Coronary artery (tissue), 2 donors: ENCODE measurements at regions not wholly inside any gene's neighbourhood (a gene's known extent, or its start where the extent isn't known, plus 50 kb on each side); places are given as distances from the start of the nearest gene placed in this dataset.

Experiments used
- DNase-seq: peaks from one replicate; pipeline ENCODE4 v3.0.0-alpha.2; 2017; ENCODE audit warnings: low spot score
- H3K27ac ChIP-seq, 2 donors: fragments of 200-600 bp; sonication (generic); one replicate each; pipeline ENCODE4 v1.5.1; 2016 to 2019
- H3K4me3 ChIP-seq: fragments of 200-600 bp; sonication (generic); 2 replicates; pipeline ENCODE4 v1.5.1; 2016; ENCODE audit warnings: mild to moderate bottlenecking, moderate library complexity
- CTCF ChIP-seq: fragments of 200-600 bp; sonication (generic); IDR thresholded peaks from one replicate; pipeline ENCODE4 v1.5.1; 2019; ENCODE audit warnings: antibody characterized with exemption

DNA sequence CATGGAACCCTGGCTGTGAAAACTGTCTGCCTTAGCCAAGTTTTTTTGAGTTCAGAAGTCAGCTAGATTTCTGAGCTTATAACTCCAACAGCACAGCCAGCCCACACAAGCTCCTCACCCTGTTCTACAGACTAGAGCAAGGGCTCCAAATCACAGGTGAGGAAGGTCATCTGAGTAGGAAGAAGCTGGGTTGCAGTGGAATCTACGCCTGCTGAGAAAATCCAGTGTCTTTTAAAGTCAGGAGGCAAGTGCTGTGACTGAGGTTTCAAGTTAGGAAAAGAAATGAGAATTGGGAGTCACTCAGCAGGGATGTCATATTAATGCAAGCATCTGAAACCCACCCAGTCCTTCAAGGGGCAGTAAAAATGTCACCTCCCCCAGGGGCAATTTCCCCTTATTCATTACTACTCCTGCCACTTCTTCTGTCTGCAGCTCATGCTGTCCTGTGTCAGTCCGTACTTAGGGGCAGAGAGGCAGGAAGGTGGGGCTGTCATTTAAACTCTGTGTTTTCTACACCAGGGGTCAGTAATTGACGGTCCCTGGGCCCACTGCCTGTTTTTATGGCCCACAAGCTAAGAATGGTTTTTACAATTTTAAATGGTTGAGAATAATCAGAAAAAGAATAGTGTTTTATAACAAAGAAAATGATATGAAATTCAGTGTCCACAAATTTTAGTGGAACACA, 551.1 kb downstream of the BCL11A start:
- H3K27ac ChIP-seq, result no peak overlapping the region
- H3K4me3 ChIP-seq, result no peak overlapping the region
- DNase-seq, result no peak
- TF ChIP-seq CTCF, result no peak

GRCh38 chr2:60000686-60001085, 552.8 kb downstream of the BCL11A start:
- no peak for DNase-seq
- Histone ChIP-seq H3K27ac (no peak overlapping the region), H3K4me3 (no peak overlapping the region)
- no peak for TF ChIP-seq CTCF

DNA sequence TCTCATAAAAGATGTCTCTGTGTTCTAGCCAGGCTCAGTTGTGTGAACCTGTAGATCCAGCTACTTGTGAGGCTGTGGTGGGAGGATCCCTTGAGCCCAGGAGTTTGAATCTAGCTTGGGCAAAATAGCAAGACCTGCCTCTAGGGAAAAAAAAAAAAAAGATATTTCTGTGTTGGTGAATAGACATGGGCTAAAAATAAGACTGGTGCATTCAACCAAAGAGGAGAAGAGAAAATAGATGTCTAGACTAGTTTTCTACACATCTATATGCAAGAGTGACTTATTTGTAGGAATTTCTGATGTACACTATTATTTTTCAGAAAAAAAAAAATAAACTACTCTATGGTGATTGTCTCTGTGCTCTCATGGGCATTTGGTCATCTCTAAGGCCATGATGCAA, 555.1 kb downstream of the BCL11A start:
- TF ChIP-seq CTCF, result no peak

DNA sequence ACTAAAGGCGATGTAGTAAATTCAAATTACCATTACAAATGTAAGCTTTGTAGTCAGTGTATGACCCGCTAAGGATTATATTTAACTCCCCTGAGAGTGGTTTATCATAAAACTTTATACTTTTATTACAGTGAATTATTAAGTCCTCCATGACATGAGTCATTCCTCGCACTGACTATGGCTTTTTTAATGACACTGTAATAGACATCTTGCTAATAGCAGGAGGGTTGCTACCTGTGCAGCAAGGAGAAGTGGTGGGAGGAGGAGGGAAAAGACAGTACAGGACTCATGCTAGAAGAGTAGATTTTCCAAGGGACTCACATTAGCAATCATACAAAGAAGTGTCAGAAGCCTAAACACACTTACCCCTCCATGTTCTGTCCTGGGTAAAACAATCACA, 556.1 kb downstream of the BCL11A start:
- no peak overlapping the region for H3K27ac ChIP-seq
- no peak for DNase-seq
- no peak for TF ChIP-seq CTCF
- H3K4me3 ChIP-seq, result no peak overlapping the region

More for the DNA sequence above, 555.1 kb downstream of the BCL11A start:
- DNase-seq, result no peak
- H3K27ac ChIP-seq, result no peak overlapping the region
- H3K4me3 ChIP-seq, result no peak overlapping the region

DNA sequence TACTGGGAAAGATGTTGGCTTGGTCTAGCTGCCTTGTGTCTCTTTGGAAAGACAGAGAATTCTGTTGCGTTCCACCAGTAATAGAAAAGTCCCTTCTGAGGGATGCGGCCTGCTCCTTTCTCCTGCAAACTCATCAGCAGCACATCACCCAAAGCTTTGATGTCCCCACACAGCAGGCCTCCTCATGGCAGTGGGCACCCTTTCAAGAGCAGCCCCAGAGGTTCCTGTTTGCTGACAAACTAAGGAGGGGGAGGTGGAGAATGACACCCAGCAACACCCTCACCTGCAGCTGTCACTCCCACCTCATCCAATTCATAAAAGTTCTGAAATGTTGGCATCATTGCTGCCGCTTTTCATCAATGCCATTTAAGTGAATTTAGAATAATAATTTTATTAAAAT, 556.6 kb downstream of the BCL11A start:
- Histone ChIP-seq H3K4me3 (no peak overlapping the region), H3K27ac (no peak overlapping the region)
- DNase-seq, result no peak
- TF ChIP-seq CTCF, result no peak

DNA sequence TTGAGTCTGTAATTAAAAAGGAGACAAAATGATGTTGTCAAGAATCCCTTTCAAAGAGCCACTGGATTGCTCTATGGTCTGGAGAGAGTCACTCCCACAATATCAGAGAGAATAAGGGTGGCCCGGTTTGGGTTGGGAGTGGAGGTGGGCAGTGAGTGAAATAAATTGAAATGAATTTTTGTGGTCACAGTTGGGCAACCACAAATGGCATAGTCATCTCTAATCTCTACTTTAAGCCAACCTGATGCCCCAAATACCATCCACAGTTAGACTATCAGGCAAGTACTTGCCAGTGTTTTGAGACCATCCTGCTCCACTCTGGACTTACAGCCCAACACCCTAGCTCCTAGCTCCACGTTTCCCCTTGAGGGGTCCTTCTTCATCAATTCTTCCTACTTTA, 559.7 kb downstream of the BCL11A start:
- no peak for TF ChIP-seq CTCF
- no peak for DNase-seq
- H3K4me3 ChIP-seq, result no peak overlapping the region
- no peak overlapping the region for H3K27ac ChIP-seq

DNA sequence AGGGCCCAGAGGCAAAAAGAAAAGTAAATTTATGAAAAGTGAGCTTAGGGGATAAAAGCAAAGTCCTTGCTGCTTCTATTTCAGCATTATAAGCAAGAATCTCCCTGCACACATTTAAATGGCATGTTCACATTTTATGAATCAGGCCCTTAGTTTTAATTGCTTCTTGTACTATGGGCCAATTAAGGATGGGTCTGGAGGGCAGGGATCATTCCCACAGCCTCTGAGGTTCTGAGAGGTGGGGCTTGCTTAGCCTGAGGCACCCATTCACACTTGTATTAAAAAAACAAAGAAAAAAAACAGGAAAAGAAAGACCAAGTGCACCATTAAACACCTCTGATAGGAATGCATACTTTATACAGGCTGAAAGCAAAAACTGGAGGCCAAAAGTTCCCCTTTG, 565.1 kb downstream of the BCL11A start:
- Histone ChIP-seq H3K27ac (no peak overlapping the region), H3K4me3 (no peak overlapping the region)
- no peak for TF ChIP-seq CTCF
- DNase-seq, result no peak
